WTC11 (cell line): ENCODE measurements at regions not wholly inside any gene's neighbourhood (a gene's known extent, or its start where the extent isn't known, plus 50 kb on each side); places are given as distances from the start of the nearest gene placed in this dataset.
A peak's percentile ranks its signal among the peaks of the same experiment; 100 is the strongest.

Source experiments
- ATAC-seq: fragments of 200-7000 bp; cut with Tn5 transposase; 2 replicates; pipeline ENCODE4 v1.10.0; 2021; ENCODE audit warnings: mild to moderate bottlenecking, moderate library complexity
- CTCF ChIA-PET: fragments of 300-600 bp; sonication (Branson Sonifier 250); formaldehyde crosslinking; loops from one replicate; lab custom pipeline; 2021; ENCODE audit warnings: antibody characterized with exemption; lab: Charles Lee
- POLR2A ChIA-PET: fragments of 350-600 bp; sonication (Branson Sonifier 250); formaldehyde crosslinking; loops from one replicate; lab custom pipeline; 2021; ENCODE audit warnings: antibody characterized with exemption; lab: Charles Lee
- DNase-seq: peaks from one replicate; pipeline ENCODE4 v3.0.0; 2021; ENCODE audit warnings: low spot score
- H3K27ac Mint-ChIP-seq: 2 replicates; pipeline ENCODE4 v1.8.0; 2021; ENCODE audit warnings: mixed read lengths
- H3K27me3 Mint-ChIP-seq: 2 replicates; pipeline ENCODE4 v1.8.0; 2021; ENCODE audit warnings: low read depth, mild to moderate bottlenecking, moderate library complexity, mixed read lengths
- H3K36me3 Mint-ChIP-seq: 2 replicates; pipeline ENCODE4 v1.8.0; 2021; ENCODE audit warnings: mixed read lengths
- H3K4me1 Mint-ChIP-seq: 2 replicates; pipeline ENCODE4 v1.8.0; 2022; ENCODE audit warnings: mixed read lengths
- H3K4me3 Mint-ChIP-seq: 2 replicates; pipeline ENCODE4 v1.8.0; 2021; ENCODE audit warnings: mild to moderate bottlenecking, moderate library complexity, mixed read lengths
- H3K9me3 Mint-ChIP-seq: 2 replicates; pipeline ENCODE4 v1.8.0; 2021; ENCODE audit warnings: mixed read lengths
- ATF1 ChIP-seq: sonication (generic); formaldehyde crosslinking; IDR thresholded peaks from 2 replicates; pipeline ENCODE4 v1.8.1; 2023; ENCODE audit warnings: mild to moderate bottlenecking, moderate library complexity, missing genetic modification reagents
- ESRRA ChIP-seq: sonication (generic); formaldehyde crosslinking; IDR thresholded peaks from 2 replicates; pipeline ENCODE4 v1.8.1; 2022; ENCODE audit warnings: mild to moderate bottlenecking, missing genetic modification reagents, borderline replicate concordance
- HMGA2 ChIP-seq: fragments of 250-450 bp; sonication (Bioruptor Pico); IDR thresholded peaks from 2 replicates; pipeline ENCODE4 v1.4.0; 2021; ENCODE audit warnings: mild to moderate bottlenecking, moderate library complexity
- IRF2 ChIP-seq: sonication (generic); formaldehyde crosslinking; IDR thresholded peaks from 2 replicates; pipeline ENCODE4 v1.8.0; 2022; ENCODE audit warnings: low read depth, missing genetic modification reagents, borderline replicate concordance
- MYBL2 ChIP-seq: sonication (generic); formaldehyde crosslinking; IDR thresholded peaks from 2 replicates; pipeline ENCODE4 v1.8.1; 2023; ENCODE audit warnings: mild to moderate bottlenecking, moderate library complexity, missing genetic modification reagents
- NFATC4 ChIP-seq: fragments of 250-450 bp; sonication (Bioruptor Pico); IDR thresholded peaks from 2 replicates; pipeline ENCODE4 v1.9.0; 2021; ENCODE audit warnings: mild to moderate bottlenecking
- NFE2L1 ChIP-seq: sonication (generic); formaldehyde crosslinking; IDR thresholded peaks from 2 replicates; pipeline ENCODE4 v1.8.1; 2023; ENCODE audit warnings: missing genetic modification reagents
- NR1H2 ChIP-seq: sonication (generic); formaldehyde crosslinking; IDR thresholded peaks from 2 replicates; pipeline ENCODE4 v1.9.0; 2021; ENCODE audit warnings: mild to moderate bottlenecking, moderate library complexity, missing genetic modification reagents
- PRRX2 ChIP-seq: fragments of 250-450 bp; sonication (Bioruptor Pico); IDR thresholded peaks from 2 replicates; pipeline ENCODE4 v1.8.0; 2021; ENCODE audit warnings: mild to moderate bottlenecking
- ZNF219 ChIP-seq: sonication (generic); formaldehyde crosslinking; IDR thresholded peaks from 2 replicates; pipeline ENCODE4 v1.8.0; 2023; ENCODE audit warnings: missing genetic modification reagents, mild to moderate bottlenecking, borderline replicate concordance
- ZNF232 ChIP-seq: sonication (generic); formaldehyde crosslinking; IDR thresholded peaks from 2 replicates; pipeline ENCODE4 v1.8.0; 2022; ENCODE audit warnings: mild to moderate bottlenecking, missing genetic modification reagents
- TF ChIP-seq, protein P1 (sequence below): sonication (generic); formaldehyde crosslinking; IDR thresholded peaks from 2 replicates; pipeline ENCODE4 v1.8.0; 2022; ENCODE audit warnings: mild to moderate bottlenecking, missing genetic modification reagents
- TF ChIP-seq, protein P2 (sequence below): sonication (generic); formaldehyde crosslinking; IDR thresholded peaks from 2 replicates; pipeline ENCODE4 v1.8.0; 2022; ENCODE audit warnings: missing genetic modification reagents
- TF ChIP-seq, protein P3 (sequence below): sonication (generic); formaldehyde crosslinking; conservative IDR thresholded peaks from 2 replicates; pipeline ENCODE4 v1.8.1; 2022; ENCODE audit warnings: mild to moderate bottlenecking, missing genetic modification reagents
- TF ChIP-seq, protein P4 (sequence below): fragments of 250-450 bp; sonication (Bioruptor Pico); IDR thresholded peaks from 2 replicates; pipeline ENCODE4 v1.9.0; 2021; ENCODE audit warnings: mild to moderate bottlenecking, borderline replicate concordance
- TF ChIP-seq, protein P5 (sequence below): fragments of 250-450 bp; sonication (Bioruptor Pico); IDR thresholded peaks from 2 replicates; pipeline ENCODE4 v1.9.0; 2021; ENCODE audit warnings: mild to moderate bottlenecking
- TF ChIP-seq, protein P6 (sequence below): sonication (generic); formaldehyde crosslinking; IDR thresholded peaks from 2 replicates; pipeline ENCODE4 v1.8.1; 2022; ENCODE audit warnings: low read depth, mild to moderate bottlenecking, moderate library complexity, missing genetic modification reagents, borderline replicate concordance
- TF ChIP-seq, protein P7 (sequence below): sonication (generic); formaldehyde crosslinking; IDR thresholded peaks from 2 replicates; pipeline ENCODE4 v1.8.1; 2023; ENCODE audit warnings: mild to moderate bottlenecking, missing genetic modification reagents

DNA sequence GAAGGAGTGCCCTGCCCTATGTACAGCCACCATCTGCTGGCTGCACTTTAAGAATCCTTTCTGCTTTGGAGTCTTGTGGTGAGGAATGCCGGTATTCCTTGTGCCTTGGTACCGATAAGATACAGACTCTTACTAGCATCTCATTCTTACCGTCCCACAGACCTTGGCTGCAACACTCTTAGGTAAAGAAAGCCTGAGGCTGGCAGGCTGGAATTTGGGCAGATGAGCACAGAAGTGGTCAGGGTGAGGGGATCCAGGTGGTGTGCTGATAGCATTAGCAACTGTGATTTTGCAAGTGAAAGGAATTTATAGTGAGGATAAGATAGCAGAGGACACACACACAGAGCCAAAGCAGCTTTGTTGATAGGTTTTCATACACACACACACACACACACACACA lies 198.1 kb downstream of the ENC1 start:
- H3K36me3 Mint-ChIP-seq, result 0 out of 2 replicates have a peak, but pooled peaks cover under 1% of the 10 kb centered on the region
- no peak overlapping the region for H3K27ac Mint-ChIP-seq
- POLR2A ChIA-PET, result no interaction called here
- H3K27me3 Mint-ChIP-seq, result no peaks in the 10 kb centered on the region; the same call in 1 of the 2 replicates
- ATAC-seq, result peak; percentile 64
- DNase-seq, result peak; percentile 17
- no peak overlapping the region for H3K4me3 Mint-ChIP-seq
- TF ChIP-seq, protein P1, sequence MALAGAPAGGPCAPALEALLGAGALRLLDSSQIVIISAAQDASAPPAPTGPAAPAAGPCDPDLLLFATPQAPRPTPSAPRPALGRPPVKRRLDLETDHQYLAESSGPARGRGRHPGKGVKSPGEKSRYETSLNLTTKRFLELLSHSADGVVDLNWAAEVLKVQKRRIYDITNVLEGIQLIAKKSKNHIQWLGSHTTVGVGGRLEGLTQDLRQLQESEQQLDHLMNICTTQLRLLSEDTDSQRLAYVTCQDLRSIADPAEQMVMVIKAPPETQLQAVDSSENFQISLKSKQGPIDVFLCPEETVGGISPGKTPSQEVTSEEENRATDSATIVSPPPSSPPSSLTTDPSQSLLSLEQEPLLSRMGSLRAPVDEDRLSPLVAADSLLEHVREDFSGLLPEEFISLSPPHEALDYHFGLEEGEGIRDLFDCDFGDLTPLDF (CRISPR knock-in tag), result no peak
- TF ChIP-seq NR1H2 (CRISPR knock-in tag), result no peak
- TF ChIP-seq, protein P2, sequence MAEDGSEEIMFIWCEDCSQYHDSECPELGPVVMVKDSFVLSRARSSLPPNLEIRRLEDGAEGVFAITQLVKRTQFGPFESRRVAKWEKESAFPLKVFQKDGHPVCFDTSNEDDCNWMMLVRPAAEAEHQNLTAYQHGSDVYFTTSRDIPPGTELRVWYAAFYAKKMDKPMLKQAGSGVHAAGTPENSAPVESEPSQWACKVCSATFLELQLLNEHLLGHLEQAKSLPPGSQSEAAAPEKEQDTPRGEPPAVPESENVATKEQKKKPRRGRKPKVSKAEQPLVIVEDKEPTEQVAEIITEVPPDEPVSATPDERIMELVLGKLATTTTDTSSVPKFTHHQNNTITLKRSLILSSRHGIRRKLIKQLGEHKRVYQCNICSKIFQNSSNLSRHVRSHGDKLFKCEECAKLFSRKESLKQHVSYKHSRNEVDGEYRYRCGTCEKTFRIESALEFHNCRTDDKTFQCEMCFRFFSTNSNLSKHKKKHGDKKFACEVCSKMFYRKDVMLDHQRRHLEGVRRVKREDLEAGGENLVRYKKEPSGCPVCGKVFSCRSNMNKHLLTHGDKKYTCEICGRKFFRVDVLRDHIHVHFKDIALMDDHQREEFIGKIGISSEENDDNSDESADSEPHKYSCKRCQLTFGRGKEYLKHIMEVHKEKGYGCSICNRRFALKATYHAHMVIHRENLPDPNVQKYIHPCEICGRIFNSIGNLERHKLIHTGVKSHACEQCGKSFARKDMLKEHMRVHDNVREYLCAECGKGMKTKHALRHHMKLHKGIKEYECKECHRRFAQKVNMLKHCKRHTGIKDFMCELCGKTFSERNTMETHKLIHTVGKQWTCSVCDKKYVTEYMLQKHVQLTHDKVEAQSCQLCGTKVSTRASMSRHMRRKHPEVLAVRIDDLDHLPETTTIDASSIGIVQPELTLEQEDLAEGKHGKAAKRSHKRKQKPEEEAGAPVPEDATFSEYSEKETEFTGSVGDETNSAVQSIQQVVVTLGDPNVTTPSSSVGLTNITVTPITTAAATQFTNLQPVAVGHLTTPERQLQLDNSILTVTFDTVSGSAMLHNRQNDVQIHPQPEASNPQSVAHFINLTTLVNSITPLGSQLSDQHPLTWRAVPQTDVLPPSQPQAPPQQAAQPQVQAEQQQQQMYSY, result no peak
- TF ChIP-seq PRRX2 (CRISPR knock-in tag), result no peak
- TF ChIP-seq NFE2L1 (CRISPR knock-in tag), result no peak
- no peak for TF ChIP-seq MYBL2 (CRISPR knock-in tag)
- no peak for TF ChIP-seq HMGA2 (CRISPR knock-in tag)
- no peak for TF ChIP-seq ZNF232
- TF ChIP-seq, protein P3, sequence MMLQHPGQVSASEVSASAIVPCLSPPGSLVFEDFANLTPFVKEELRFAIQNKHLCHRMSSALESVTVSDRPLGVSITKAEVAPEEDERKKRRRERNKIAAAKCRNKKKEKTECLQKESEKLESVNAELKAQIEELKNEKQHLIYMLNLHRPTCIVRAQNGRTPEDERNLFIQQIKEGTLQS, result no peak
- no peak for TF ChIP-seq NFATC4
- TF ChIP-seq IRF2 (CRISPR knock-in tag), result no peak
- TF ChIP-seq, protein P4, sequence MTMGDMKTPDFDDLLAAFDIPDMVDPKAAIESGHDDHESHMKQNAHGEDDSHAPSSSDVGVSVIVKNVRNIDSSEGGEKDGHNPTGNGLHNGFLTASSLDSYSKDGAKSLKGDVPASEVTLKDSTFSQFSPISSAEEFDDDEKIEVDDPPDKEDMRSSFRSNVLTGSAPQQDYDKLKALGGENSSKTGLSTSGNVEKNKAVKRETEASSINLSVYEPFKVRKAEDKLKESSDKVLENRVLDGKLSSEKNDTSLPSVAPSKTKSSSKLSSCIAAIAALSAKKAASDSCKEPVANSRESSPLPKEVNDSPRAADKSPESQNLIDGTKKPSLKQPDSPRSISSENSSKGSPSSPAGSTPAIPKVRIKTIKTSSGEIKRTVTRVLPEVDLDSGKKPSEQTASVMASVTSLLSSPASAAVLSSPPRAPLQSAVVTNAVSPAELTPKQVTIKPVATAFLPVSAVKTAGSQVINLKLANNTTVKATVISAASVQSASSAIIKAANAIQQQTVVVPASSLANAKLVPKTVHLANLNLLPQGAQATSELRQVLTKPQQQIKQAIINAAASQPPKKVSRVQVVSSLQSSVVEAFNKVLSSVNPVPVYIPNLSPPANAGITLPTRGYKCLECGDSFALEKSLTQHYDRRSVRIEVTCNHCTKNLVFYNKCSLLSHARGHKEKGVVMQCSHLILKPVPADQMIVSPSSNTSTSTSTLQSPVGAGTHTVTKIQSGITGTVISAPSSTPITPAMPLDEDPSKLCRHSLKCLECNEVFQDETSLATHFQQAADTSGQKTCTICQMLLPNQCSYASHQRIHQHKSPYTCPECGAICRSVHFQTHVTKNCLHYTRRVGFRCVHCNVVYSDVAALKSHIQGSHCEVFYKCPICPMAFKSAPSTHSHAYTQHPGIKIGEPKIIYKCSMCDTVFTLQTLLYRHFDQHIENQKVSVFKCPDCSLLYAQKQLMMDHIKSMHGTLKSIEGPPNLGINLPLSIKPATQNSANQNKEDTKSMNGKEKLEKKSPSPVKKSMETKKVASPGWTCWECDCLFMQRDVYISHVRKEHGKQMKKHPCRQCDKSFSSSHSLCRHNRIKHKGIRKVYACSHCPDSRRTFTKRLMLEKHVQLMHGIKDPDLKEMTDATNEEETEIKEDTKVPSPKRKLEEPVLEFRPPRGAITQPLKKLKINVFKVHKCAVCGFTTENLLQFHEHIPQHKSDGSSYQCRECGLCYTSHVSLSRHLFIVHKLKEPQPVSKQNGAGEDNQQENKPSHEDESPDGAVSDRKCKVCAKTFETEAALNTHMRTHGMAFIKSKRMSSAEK, result no peak
- no peak for TF ChIP-seq ATF1 (CRISPR knock-in tag)
- TF ChIP-seq, protein P5, sequence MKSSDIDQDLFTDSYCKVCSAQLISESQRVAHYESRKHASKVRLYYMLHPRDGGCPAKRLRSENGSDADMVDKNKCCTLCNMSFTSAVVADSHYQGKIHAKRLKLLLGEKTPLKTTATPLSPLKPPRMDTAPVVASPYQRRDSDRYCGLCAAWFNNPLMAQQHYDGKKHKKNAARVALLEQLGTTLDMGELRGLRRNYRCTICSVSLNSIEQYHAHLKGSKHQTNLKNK, result no peak
- no peak for TF ChIP-seq ZNF219 (CRISPR knock-in tag)
- TF ChIP-seq, protein P6, sequence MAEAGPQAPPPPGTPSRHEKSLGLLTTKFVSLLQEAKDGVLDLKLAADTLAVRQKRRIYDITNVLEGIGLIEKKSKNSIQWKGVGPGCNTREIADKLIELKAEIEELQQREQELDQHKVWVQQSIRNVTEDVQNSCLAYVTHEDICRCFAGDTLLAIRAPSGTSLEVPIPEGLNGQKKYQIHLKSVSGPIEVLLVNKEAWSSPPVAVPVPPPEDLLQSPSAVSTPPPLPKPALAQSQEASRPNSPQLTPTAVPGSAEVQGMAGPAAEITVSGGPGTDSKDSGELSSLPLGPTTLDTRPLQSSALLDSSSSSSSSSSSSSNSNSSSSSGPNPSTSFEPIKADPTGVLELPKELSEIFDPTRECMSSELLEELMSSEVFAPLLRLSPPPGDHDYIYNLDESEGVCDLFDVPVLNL, result no peak
- TF ChIP-seq, protein P7, sequence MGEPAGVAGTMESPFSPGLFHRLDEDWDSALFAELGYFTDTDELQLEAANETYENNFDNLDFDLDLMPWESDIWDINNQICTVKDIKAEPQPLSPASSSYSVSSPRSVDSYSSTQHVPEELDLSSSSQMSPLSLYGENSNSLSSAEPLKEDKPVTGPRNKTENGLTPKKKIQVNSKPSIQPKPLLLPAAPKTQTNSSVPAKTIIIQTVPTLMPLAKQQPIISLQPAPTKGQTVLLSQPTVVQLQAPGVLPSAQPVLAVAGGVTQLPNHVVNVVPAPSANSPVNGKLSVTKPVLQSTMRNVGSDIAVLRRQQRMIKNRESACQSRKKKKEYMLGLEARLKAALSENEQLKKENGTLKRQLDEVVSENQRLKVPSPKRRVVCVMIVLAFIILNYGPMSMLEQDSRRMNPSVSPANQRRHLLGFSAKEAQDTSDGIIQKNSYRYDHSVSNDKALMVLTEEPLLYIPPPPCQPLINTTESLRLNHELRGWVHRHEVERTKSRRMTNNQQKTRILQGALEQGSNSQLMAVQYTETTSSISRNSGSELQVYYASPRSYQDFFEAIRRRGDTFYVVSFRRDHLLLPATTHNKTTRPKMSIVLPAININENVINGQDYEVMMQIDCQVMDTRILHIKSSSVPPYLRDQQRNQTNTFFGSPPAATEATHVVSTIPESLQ (CRISPR knock-in tag), result no peak
- TF ChIP-seq ESRRA (CRISPR knock-in tag), result no peak
- CTCF ChIA-PET, result no interaction called here
- peaks cover 1% of the 10 kb centered on the region for H3K9me3 Mint-ChIP-seq
- peaks cover 7% of the 10 kb centered on the region for H3K4me1 Mint-ChIP-seq
